K562 (cell line): ENCODE measurements at regions not wholly inside any gene's neighbourhood (a gene's known extent, or its start where the extent isn't known, plus 50 kb on each side); places are given as distances from the start of the nearest gene placed in this dataset.

Source experiments
- ADNP ChIP-seq: fragments of 200-800 bp; sonication (Bioruptor generic); IDR thresholded peaks from 2 replicates; pipeline ENCODE4 v1.6.1; 2016; ENCODE audit warnings: missing genetic modification characterization, missing compliant biosample characterization
- ZZZ3 ChIP-seq: fragments of 450-650 bp; IDR thresholded peaks from 2 replicates; pipeline ENCODE4 v1.6.1; 2016; ENCODE audit warnings: antibody characterized with exemption, mild to moderate bottlenecking, moderate library complexity

DNA sequence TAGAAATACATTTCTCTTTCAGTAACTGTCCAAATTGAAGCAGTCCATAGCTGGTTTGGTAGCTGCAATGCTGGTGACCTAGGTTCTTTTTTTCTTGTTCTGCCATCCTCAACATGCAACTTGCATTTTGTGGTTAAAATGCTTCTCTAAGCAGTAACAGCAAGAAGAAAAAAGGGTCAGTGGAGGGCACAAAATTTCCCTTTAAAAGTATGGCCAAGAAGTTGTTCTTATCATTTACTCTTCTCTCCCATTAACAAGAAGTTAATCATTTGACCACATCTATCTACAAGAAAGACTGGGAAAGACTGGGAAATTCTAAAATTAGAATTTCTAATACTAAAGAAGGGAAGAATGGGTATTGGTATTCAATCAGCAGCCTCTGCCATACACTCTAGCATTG, 569.9 kb downstream of the CPS1 start:
- TF ChIP-seq ZZZ3, result no peak
- no peak for TF ChIP-seq ADNP
